GM20000 (cell line): ENCODE measurements at regions not wholly inside any gene's neighbourhood (a gene's known extent, or its start where the extent isn't known, plus 50 kb on each side); places are given as distances from the start of the nearest gene placed in this dataset.

Experiments used
- DNase-seq: peaks from one replicate; pipeline ENCODE4 v3.0.0; 2012; ENCODE audit warnings: low spot score
- CTCF ChIP-seq: IDR thresholded peaks from 2 replicates; pipeline ENCODE4 v1.5.1; 2012; ENCODE audit warnings: mild to moderate bottlenecking, control low read depth; ENCODE audit errors: extremely low read depth, missing control alignments

DNA sequence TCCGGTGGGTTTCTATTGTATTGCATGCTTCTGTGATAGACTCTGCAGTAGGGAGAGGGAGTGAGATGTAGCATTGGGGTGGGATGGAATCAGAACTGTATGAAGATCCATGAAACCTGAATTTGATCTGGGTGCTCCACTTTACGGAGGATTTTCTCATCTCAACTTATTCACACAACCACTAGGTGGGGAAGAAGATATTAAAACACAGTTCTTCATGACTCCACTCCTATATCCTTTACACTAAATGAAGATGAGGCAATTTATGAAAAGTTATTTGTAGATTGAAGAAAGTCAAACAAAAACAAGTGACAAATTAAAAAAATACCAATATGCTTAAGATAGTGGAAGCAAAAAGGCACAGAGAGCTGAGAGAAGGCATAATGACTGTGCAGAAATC lies 92.6 kb upstream of the PDGFD start:
- no peak for DNase-seq
- TF ChIP-seq CTCF = no peak

GRCh38 chr11:104254347-104254746 lies 90.4 kb upstream of the PDGFD start:
- peak; percentile 28 for DNase-seq
- TF ChIP-seq CTCF = peak; percentile 50

GRCh38 chr11:104246590-104246989 lies 82.6 kb upstream of the PDGFD start:
- TF ChIP-seq CTCF = no peak

GRCh38 chr11:104238916-104239315 lies 75.0 kb upstream of the PDGFD start:
- DNase-seq = no peak
- no peak for TF ChIP-seq CTCF

More at GRCh38 chr11:104246590-104246989, 82.6 kb upstream of the PDGFD start:
- no peak for DNase-seq

DNA sequence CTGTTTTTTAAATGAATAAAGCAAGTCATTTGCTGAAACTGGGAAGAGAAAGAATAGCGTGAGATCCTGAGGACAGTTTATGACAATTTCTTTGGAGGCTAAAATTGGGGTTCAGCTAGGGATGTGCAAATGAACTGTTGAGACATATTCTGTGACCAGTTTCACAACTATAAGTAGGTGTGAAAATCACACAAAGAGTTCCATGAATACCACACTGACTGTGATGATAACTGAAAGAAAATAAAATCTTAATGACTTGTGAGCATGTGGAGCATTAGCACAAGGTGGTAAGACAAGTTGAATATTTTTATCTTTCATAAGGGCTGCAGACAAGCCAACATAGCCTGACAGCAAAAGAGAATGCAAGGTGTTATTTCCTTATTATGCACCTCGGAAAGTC lies 61.1 kb upstream of the PDGFD start:
- no peak for DNase-seq
- no peak for TF ChIP-seq CTCF

- TF ChIP-seq CTCF = no peak
- DNase-seq = no peak
Measured at GRCh38 chr11:104222464-104222863, 58.5 kb upstream of the PDGFD start.

GRCh38 chr11:104221455-104221854 lies 57.5 kb upstream of the PDGFD start:
- TF ChIP-seq CTCF = no peak
- DNase-seq = no peak
